ENCODE measurements at regions not wholly inside any gene's neighbourhood (a gene's known extent, or its start where the extent isn't known, plus 50 kb on each side); places are given as distances from the start of the nearest gene placed in this dataset.
A peak's percentile ranks its signal among the peaks of the same experiment; 100 is the strongest.

- Mint-ChIP-seq H3K36me3 (no peaks in the 10 kb centered on the region), H3K27me3 (no peaks in the 10 kb centered on the region), H3K27ac (no peak overlapping the region), H3K9me3 (ENCODE audit: low read depth) (no peaks in the 10 kb centered on the region), H3K4me3 (no peak overlapping the region), H3K4me1 (peaks cover 5% of the 10 kb centered on the region)
- DNase-seq, result peak; percentile 78
- CTCF ChIA-PET, result interaction anchor here (1.0 to 1.1 kb wide), 5 partner anchors 9 to 240 kb away, joined by 3 to 5 read pairs (median 3); a partner anchor contains a TSS
- peak; percentile 76 for ATAC-seq
Observed at GRCh38 chr16:31695667-31696066, 168.0 kb downstream of the AHSP start.

- CTCF ChIA-PET, result interaction anchor here (1.8 kb wide), 1 partner anchor 16 kb away, joined by 3 read pairs; a partner anchor contains a TSS
- Mint-ChIP-seq H3K4me1 (peaks cover 18% of the 10 kb centered on the region), H3K4me3 (no peak overlapping the region), H3K27ac (no peak overlapping the region), H3K9me3 (ENCODE audit: low read depth) (no peaks in the 10 kb centered on the region), H3K27me3 (no peaks in the 10 kb centered on the region), H3K36me3 (peaks cover 8% of the 10 kb centered on the region)
- DNase-seq, result no peak
- no peak for ATAC-seq
Observed at GRCh38 chr16:31696968-31697743, 169.5 kb downstream of the AHSP start.

- Mint-ChIP-seq H3K36me3 (peaks cover 13% of the 10 kb centered on the region), H3K27me3 (no peaks in the 10 kb centered on the region), H3K27ac (no peak overlapping the region), H3K4me3 (no peak overlapping the region), H3K4me1 (peaks cover 24% of the 10 kb centered on the region), H3K9me3 (ENCODE audit: low read depth) (no peaks in the 10 kb centered on the region)
- ATAC-seq (no peak), DNase-seq (no peak)
- CTCF ChIA-PET, result interaction anchor here (1.8 kb wide), 1 partner anchor 15 kb away, joined by 3 read pairs; a partner anchor contains a TSS
Observed at GRCh38 chr16:31697744-31698125, 170.0 kb downstream of the AHSP start.

- ATAC-seq, result no peak
- H3K36me3 Mint-ChIP-seq, result peaks cover 20% of the 10 kb centered on the region
- no peaks in the 10 kb centered on the region for H3K27me3 Mint-ChIP-seq
- CTCF ChIA-PET, result interaction anchor here (0.6 to 1.8 kb wide), 2 partner anchors 14 to 739 kb away, joined by 3 to 5 read pairs; a partner anchor contains a TSS
- DNase-seq, result no peak
- H3K4me3 Mint-ChIP-seq, result no peak overlapping the region
- peaks cover 26% of the 10 kb centered on the region for H3K4me1 Mint-ChIP-seq
- no peak overlapping the region for H3K27ac Mint-ChIP-seq
- H3K9me3 Mint-ChIP-seq (ENCODE audit: low read depth), result no peaks in the 10 kb centered on the region
Observed at GRCh38 chr16:31698901-31699300, 171.2 kb downstream of the AHSP start.

GRCh38 chr16:31699601-31700000, 171.9 kb downstream of the AHSP start:
- CTCF ChIA-PET, result no interaction called here
- H3K27me3 Mint-ChIP-seq, result no peaks in the 10 kb centered on the region
- H3K9me3 Mint-ChIP-seq (ENCODE audit: low read depth), result no peaks in the 10 kb centered on the region
- no peak overlapping the region for H3K4me3 Mint-ChIP-seq
- no peak for DNase-seq
- no peak for ATAC-seq
- H3K4me1 Mint-ChIP-seq, result peaks cover 26% of the 10 kb centered on the region
- H3K36me3 Mint-ChIP-seq, result peaks cover 23% of the 10 kb centered on the region
- H3K27ac Mint-ChIP-seq, result no peak overlapping the region

- Mint-ChIP-seq H3K4me3 (peak overlapping the region; percentile 89), H3K36me3 (peaks cover 28% of the 10 kb centered on the region), H3K4me1 (peaks cover 26% of the 10 kb centered on the region), H3K27me3 (no peaks in the 10 kb centered on the region), H3K9me3 (ENCODE audit: low read depth) (no peaks in the 10 kb centered on the region), H3K27ac (peak overlapping the region; percentile 90)
- CTCF ChIA-PET, result interaction anchor here (1.0 to 1.9 kb wide), 2 partner anchors 13 to 169 kb away, joined by 5 to 9 read pairs; a partner anchor contains a TSS
- DNase-seq (no peak), ATAC-seq (no peak)
Observed at GRCh38 chr16:31700200-31700529, 172.5 kb downstream of the AHSP start.

- Mint-ChIP-seq H3K4me3 (peak overlapping the region; percentile 89), H3K27ac (peak overlapping the region; percentile 90), H3K9me3 (ENCODE audit: low read depth) (no peaks in the 10 kb centered on the region), H3K27me3 (no peaks in the 10 kb centered on the region), H3K4me1 (peaks cover 26% of the 10 kb centered on the region), H3K36me3 (peaks cover 31% of the 10 kb centered on the region)
- ATAC-seq (peak; percentile 93), DNase-seq (peak; percentile 94)
- CTCF ChIA-PET, result interaction anchor here (1.0 to 1.9 kb wide), 3 partner anchors 12 to 245 kb away, joined by 3 to 9 read pairs (median 5); a partner anchor contains a TSS
Observed at GRCh38 chr16:31700530-31701388, 172.8 kb upstream of the ZNF267 start.

- H3K4me1 Mint-ChIP-seq, result peaks cover 25% of the 10 kb centered on the region
- peak overlapping the region; percentile 89 for H3K4me3 Mint-ChIP-seq
- no peak for ATAC-seq
- CTCF ChIA-PET, result interaction anchor here (1.9 kb wide), 1 partner anchor 11 kb away, joined by 9 read pairs; a partner anchor contains a TSS
- H3K9me3 Mint-ChIP-seq (ENCODE audit: low read depth), result no peaks in the 10 kb centered on the region
- H3K27me3 Mint-ChIP-seq, result no peaks in the 10 kb centered on the region
- no peak for DNase-seq
- peaks cover 37% of the 10 kb centered on the region for H3K36me3 Mint-ChIP-seq
- peak overlapping the region; percentile 90 for H3K27ac Mint-ChIP-seq
Observed at GRCh38 chr16:31701734-31702133, 171.9 kb upstream of the ZNF267 start.

- no peaks in the 10 kb centered on the region for H3K9me3 Mint-ChIP-seq (ENCODE audit: low read depth)
- H3K27me3 Mint-ChIP-seq, result no peaks in the 10 kb centered on the region
- no peak overlapping the region for H3K4me3 Mint-ChIP-seq
- ATAC-seq (no peak), DNase-seq (no peak)
- CTCF ChIA-PET, result interaction anchor here (0.6 kb wide), 1 partner anchor 164 kb away, joined by 3 read pairs; no protein-coding TSS in a partner anchor
- H3K27ac Mint-ChIP-seq, result peak overlapping the region; percentile 70
- H3K4me1 Mint-ChIP-seq, result peaks cover 26% of the 10 kb centered on the region
- H3K36me3 Mint-ChIP-seq, result peaks cover 45% of the 10 kb centered on the region
Observed at GRCh38 chr16:31702796-31703195, 170.8 kb upstream of the ZNF267 start.

- H3K36me3 Mint-ChIP-seq, result peaks cover 47% of the 10 kb centered on the region
- CTCF ChIA-PET, result no interaction called here
- no peak for DNase-seq
Observed at GRCh38 chr16:31703526-31704128, 170.0 kb upstream of the ZNF267 start.

GRCh38 chr16:31704138-31704537, 169.5 kb upstream of the ZNF267 start:
- CTCF ChIA-PET, result interaction anchor here (1.4 kb wide), 1 partner anchor 9 kb away, joined by 3 read pairs; no protein-coding TSS in a partner anchor

More at GRCh38 chr16:31703526-31704128, 170.0 kb upstream of the ZNF267 start:
- Mint-ChIP-seq H3K27ac (no peak overlapping the region), H3K4me1 (peaks cover 26% of the 10 kb centered on the region), H3K4me3 (no peak overlapping the region), H3K9me3 (ENCODE audit: low read depth) (no peaks in the 10 kb centered on the region), H3K27me3 (no peaks in the 10 kb centered on the region)
- ATAC-seq, result no peak

GRCh38 chr16:31705371-31705770, 168.2 kb upstream of the ZNF267 start:
- no peak for ATAC-seq
- no peaks in the 10 kb centered on the region for H3K27me3 Mint-ChIP-seq
- H3K27ac Mint-ChIP-seq, result no peak overlapping the region
- CTCF ChIA-PET, result interaction anchor here (1.4 kb wide), 1 partner anchor 10 kb away, joined by 3 read pairs; no protein-coding TSS in a partner anchor
- H3K4me1 Mint-ChIP-seq, result peaks cover 24% of the 10 kb centered on the region
- no peaks in the 10 kb centered on the region for H3K9me3 Mint-ChIP-seq (ENCODE audit: low read depth)
- DNase-seq, result no peak
- no peak overlapping the region for H3K4me3 Mint-ChIP-seq
- H3K36me3 Mint-ChIP-seq, result peaks cover 51% of the 10 kb centered on the region

More at GRCh38 chr16:31704138-31704537, 169.5 kb upstream of the ZNF267 start:
- ATAC-seq (no peak), DNase-seq (no peak)
- Mint-ChIP-seq H3K9me3 (ENCODE audit: low read depth) (no peaks in the 10 kb centered on the region), H3K27me3 (no peaks in the 10 kb centered on the region), H3K4me1 (peaks cover 26% of the 10 kb centered on the region), H3K4me3 (no peak overlapping the region), H3K27ac (no peak overlapping the region), H3K36me3 (peaks cover 48% of the 10 kb centered on the region)

- CTCF ChIA-PET, result no interaction called here
- Mint-ChIP-seq H3K27me3 (no peaks in the 10 kb centered on the region), H3K9me3 (ENCODE audit: low read depth) (no peaks in the 10 kb centered on the region), H3K4me3 (no peak overlapping the region), H3K4me1 (peaks cover 19% of the 10 kb centered on the region), H3K36me3 (peaks cover 49% of the 10 kb centered on the region), H3K27ac (no peak overlapping the region)
- ATAC-seq (no peak), DNase-seq (no peak)
Observed at GRCh38 chr16:31706318-31706717, 167.3 kb upstream of the ZNF267 start.
